HG03196 (cell line): ENCODE measurements at regions not wholly inside any gene's neighbourhood (a gene's known extent, or its start where the extent isn't known, plus 50 kb on each side); places are given as distances from the start of the nearest gene placed in this dataset.

Source experiments
- ATAC-seq: cut with Tn5 transposase; IDR thresholded peaks from one replicate; pipeline ENCODE4 v1.9.1; 2021; ENCODE audit not compliant: unreplicated experiment

GRCh38 chr10:71066600-71066999 lies 145.8 kb upstream of the UNC5B start:
- ATAC-seq: no peak

GRCh38 chr10:71067098-71067740 lies 145.2 kb upstream of the UNC5B start:
- no peak for ATAC-seq

- ATAC-seq: no peak
These were observed 143.5 kb upstream of the UNC5B start for GRCh38 chr10:71068861-71069271.

- no peak for ATAC-seq
These were observed 142.3 kb upstream of the UNC5B start for GRCh38 chr10:71069909-71070666.

GRCh38 chr10:71070741-71071140 lies 141.6 kb upstream of the UNC5B start:
- ATAC-seq: no peak

- ATAC-seq: no peak
These were observed 140.1 kb upstream of the UNC5B start for GRCh38 chr10:71072131-71072822.

- ATAC-seq: no peak
These were observed 139.6 kb upstream of the UNC5B start for GRCh38 chr10:71072823-71073210.

- no peak for ATAC-seq
These were observed 138.8 kb upstream of the UNC5B start for GRCh38 chr10:71073451-71074175.

GRCh38 chr10:71074176-71074755 lies 138.1 kb upstream of the UNC5B start:
- ATAC-seq: no peak

- no peak for ATAC-seq
These were observed 137.1 kb upstream of the UNC5B start for GRCh38 chr10:71075086-71075758.

- no peak for ATAC-seq
These were observed 136.5 kb upstream of the UNC5B start for GRCh38 chr10:71075759-71076472.

GRCh38 chr10:71076473-71077142 lies 135.8 kb upstream of the UNC5B start:
- ATAC-seq: no peak

- ATAC-seq: no peak
These were observed 135.2 kb upstream of the UNC5B start for GRCh38 chr10:71077143-71077581.

GRCh38 chr10:71077796-71078453 lies 134.4 kb upstream of the UNC5B start:
- ATAC-seq: no peak

GRCh38 chr10:71078454-71079145 lies 133.8 kb upstream of the UNC5B start:
- no peak for ATAC-seq

GRCh38 chr10:71079761-71080380 lies 132.5 kb upstream of the UNC5B start:
- ATAC-seq: no peak

- ATAC-seq: no peak
These were observed 131.8 kb upstream of the UNC5B start for GRCh38 chr10:71080381-71081228.
